ENCODE measurements at regions not wholly inside any gene's neighbourhood (a gene's known extent, or its start where the extent isn't known, plus 50 kb on each side); places are given as distances from the start of the nearest gene placed in this dataset.
A peak's percentile ranks its signal among the peaks of the same experiment; 100 is the strongest.
"Not testable (repeated sequence)": the region's sequence is repeated elsewhere in the genome, so short reads cannot be mapped to it uniquely, and the experiment has no call there.

DNA sequence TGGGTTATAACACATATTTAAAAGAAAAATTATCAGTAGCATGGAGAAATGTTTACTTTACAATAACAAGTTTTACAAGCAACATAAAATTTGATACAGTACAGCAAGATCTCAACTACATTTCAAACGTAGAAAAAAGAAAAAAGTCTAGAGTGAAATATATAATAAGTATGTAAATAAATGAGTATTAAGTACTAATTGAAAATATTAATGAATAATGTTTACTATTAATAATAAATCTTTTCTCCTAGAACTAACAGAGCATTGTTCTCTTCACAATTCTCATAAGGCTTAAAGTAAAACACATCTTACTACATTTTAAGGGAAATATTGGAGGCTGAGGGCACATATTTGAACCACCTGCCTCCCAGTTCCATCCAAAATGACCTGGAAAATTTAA is 72.1 kb downstream of the TMEM212 start:
- H3K36me3 ChIP-seq: no peaks in the 10 kb centered on the region
- H3K27me3 ChIP-seq: no peaks in the 10 kb centered on the region
- peaks cover 9 to 21% (median 16%) of the 10 kb centered on the region in 11 experiments for H3K9me3 ChIP-seq (replicated peaks in 1 of 11)
- no peak overlapping the region for H3K4me2 ChIP-seq
- no peak overlapping the region for H3K27ac ChIP-seq
- H3K9ac ChIP-seq: no peak overlapping the region
- H3K4me1 ChIP-seq: peaks cover 0 to 10% (median 8%) of the 10 kb centered on the region in 10 experiments; a peak in 12 of 20 replicates
- no peaks in the 10 kb centered on the region for H4K20me1 ChIP-seq
- no peak for TF ChIP-seq Cebpa-rat (IDR thresholded peaks at IDR 0.05)
- no peak overlapping the region for H3K4me3 ChIP-seq

- no peak overlapping the region for H3K27ac ChIP-seq
- TF ChIP-seq Cebpa-rat (IDR thresholded peaks at IDR 0.05): no peak
- H3K36me3 ChIP-seq: no peaks in the 10 kb centered on the region
- no peak overlapping the region for H3K4me2 ChIP-seq
- peaks cover 12 to 32% (median 25%) of the 10 kb centered on the region in 11 experiments for H3K9me3 ChIP-seq (replicated peaks in 1 of 11)
- no peaks in the 10 kb centered on the region for H3K27me3 ChIP-seq
- peaks cover 0 to 10% (median 8%) of the 10 kb centered on the region in 10 experiments; a peak in 12 of 20 replicates for H3K4me1 ChIP-seq
- no peaks in the 10 kb centered on the region for H4K20me1 ChIP-seq
- no peak overlapping the region for H3K9ac ChIP-seq
- H3K4me3 ChIP-seq: no peak overlapping the region
These were observed 73.7 kb downstream of the TMEM212 start for GRCh38 chr3:171916888-171917287.

DNA sequence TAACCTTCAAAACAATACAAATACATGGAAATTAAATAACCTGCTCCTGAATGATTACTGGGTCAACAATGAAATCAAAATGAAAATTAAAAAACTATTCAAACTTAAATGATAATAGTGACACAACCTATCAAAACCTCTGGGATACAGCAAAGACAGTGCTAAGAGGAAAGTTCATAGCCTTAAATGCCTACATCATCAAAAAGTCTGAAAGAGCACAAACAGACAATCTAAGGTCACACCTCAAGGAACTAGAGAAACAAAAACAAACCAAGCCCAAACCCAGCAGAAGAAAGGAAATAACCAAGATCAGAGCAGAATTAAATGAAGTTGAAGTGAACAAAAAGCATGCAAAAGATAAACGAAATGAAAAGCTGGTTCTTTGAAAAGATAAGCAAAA is 79.5 kb downstream of the TMEM212 start:
- not testable (repeated sequence) for H3K4me2 ChIP-seq, H3K4me3 ChIP-seq, H3K36me3 ChIP-seq, H3K27me3 ChIP-seq, H4K20me1 ChIP-seq, H3K27ac ChIP-seq, H3K9ac ChIP-seq
- peaks cover 36 to 66% (median 54%) of the 10 kb centered on the region in 11 experiments for H3K9me3 ChIP-seq (replicated peaks in 1 of 11)
- peaks cover 0 to 10% (median 8%) of the 10 kb centered on the region in 10 experiments; a peak in 12 of 20 replicates for H3K4me1 ChIP-seq

GRCh38 chr3:171923668-171924067 is 80.5 kb downstream of the TMEM212 start:
- not testable (repeated sequence) for H3K27ac ChIP-seq, H3K4me2 ChIP-seq, H3K4me1 ChIP-seq, H3K36me3 ChIP-seq, H3K27me3 ChIP-seq, H4K20me1 ChIP-seq, H3K4me3 ChIP-seq, H3K9ac ChIP-seq
- H3K9me3 ChIP-seq (replicated peaks in 1 of 11): peaks cover 36 to 66% (median 54%) of the 10 kb centered on the region in 11 experiments

DNA sequence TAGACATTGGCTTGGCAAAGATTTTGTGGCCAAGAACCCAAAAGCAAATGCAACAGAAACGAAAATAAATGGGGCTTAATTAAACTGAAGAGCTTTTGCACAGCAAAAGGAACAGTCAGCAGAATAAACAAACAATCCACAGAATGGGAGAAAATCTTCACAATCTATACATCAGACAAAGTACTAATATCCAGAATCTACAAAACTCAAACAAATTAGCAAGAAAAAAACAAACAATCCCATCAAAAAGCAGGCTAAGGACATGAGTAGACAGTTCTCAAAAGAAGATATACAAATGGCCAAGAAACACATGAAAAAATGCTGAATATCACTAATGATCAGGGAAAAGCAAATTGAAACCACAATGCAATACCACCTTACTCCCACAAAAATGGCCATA is 81.7 kb downstream of the TMEM212 start:
- H3K4me2 ChIP-seq, H3K27ac ChIP-seq, H3K4me3 ChIP-seq, H3K9ac ChIP-seq, H3K27me3 ChIP-seq, H3K36me3 ChIP-seq, H4K20me1 ChIP-seq, H3K4me1 ChIP-seq: not testable (repeated sequence)
- H3K9me3 ChIP-seq (replicated peaks in 1 of 11): peaks cover 32 to 56% (median 47%) of the 10 kb centered on the region in 11 experiments

GRCh38 chr3:171932153-171932611 is 89.0 kb downstream of the TMEM212 start:
- Histone ChIP-seq H3K27me3 (no peaks in the 10 kb centered on the region), H3K4me2 (peak overlapping the region in 1 of 11 experiments; percentile 12; a peak in 1 of 22 replicates), H3K9me3 (replicated peaks in 1 of 11) (no peaks in the 10 kb centered on the region; a peak in 2 of 22 replicates), H3K9ac (no peak overlapping the region), H3K4me1 (peaks cover 0 to 31% (median 19%) of the 10 kb centered on the region in 10 experiments; a peak in 16 of 20 replicates), H4K20me1 (no peaks in the 10 kb centered on the region), H3K36me3 (no peaks in the 10 kb centered on the region), H3K4me3 (no peak overlapping the region), H3K27ac (no peak overlapping the region)
- TF ChIP-seq Cebpa-rat (IDR thresholded peaks at IDR 0.05): no peak

DNA sequence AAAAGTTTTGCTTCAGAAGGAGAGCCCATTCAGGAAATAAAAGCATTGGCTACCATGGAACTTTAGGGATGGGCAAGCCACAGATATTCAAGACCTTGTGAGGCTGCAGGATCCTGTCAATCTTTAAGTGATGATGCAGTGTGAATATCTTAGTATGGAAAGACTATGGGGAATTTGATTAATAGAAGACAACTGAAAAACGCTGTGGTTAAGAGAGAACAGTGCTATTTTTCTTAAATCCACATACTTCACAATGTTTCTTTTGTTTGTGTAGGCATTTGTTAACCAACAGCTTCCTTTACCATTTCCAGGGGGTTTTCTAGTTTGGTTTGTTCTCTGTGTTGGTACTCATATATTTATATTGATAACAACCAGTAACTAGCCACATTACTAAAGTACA is 90.3 kb downstream of the TMEM212 start:
- Histone ChIP-seq H3K4me3 (no peak overlapping the region), H4K20me1 (no peaks in the 10 kb centered on the region), H3K27me3 (no peaks in the 10 kb centered on the region), H3K4me1 (peaks cover 0 to 44% (median 24%) of the 10 kb centered on the region in 10 experiments; a peak in 16 of 20 replicates), H3K27ac (no peak overlapping the region), H3K9ac (no peak overlapping the region), H3K4me2 (no peak overlapping the region), H3K9me3 (replicated peaks in 1 of 11) (no peaks in the 10 kb centered on the region; a peak in 2 of 22 replicates), H3K36me3 (no peaks in the 10 kb centered on the region)
- no peak for TF ChIP-seq Cebpa-rat (IDR thresholded peaks at IDR 0.05)

GRCh38 chr3:171935261-171936123 is 92.3 kb downstream of the TMEM212 start:
- no peaks in the 10 kb centered on the region for H3K27me3 ChIP-seq
- peak overlapping the region in 8 of 11 experiments; percentile 48 to 71 (median 60); a peak in 12 of 22 replicates for H3K4me2 ChIP-seq
- peak overlapping the region in 7 of 11 experiments; percentile 45 to 66 (median 54); a peak in 11 of 22 replicates for H3K27ac ChIP-seq
- no peak overlapping the region for H3K9ac ChIP-seq
- H3K36me3 ChIP-seq: no peaks in the 10 kb centered on the region
- no peaks in the 10 kb centered on the region for H3K9me3 ChIP-seq (replicated peaks in 1 of 11)
- no peaks in the 10 kb centered on the region for H4K20me1 ChIP-seq
- TF ChIP-seq Cebpa-rat (IDR thresholded peaks at IDR 0.05): no peak
- peaks cover 0 to 45% (median 25%) of the 10 kb centered on the region in 10 experiments; a peak in 16 of 20 replicates for H3K4me1 ChIP-seq
- H3K4me3 ChIP-seq: no peak overlapping the region

DNA sequence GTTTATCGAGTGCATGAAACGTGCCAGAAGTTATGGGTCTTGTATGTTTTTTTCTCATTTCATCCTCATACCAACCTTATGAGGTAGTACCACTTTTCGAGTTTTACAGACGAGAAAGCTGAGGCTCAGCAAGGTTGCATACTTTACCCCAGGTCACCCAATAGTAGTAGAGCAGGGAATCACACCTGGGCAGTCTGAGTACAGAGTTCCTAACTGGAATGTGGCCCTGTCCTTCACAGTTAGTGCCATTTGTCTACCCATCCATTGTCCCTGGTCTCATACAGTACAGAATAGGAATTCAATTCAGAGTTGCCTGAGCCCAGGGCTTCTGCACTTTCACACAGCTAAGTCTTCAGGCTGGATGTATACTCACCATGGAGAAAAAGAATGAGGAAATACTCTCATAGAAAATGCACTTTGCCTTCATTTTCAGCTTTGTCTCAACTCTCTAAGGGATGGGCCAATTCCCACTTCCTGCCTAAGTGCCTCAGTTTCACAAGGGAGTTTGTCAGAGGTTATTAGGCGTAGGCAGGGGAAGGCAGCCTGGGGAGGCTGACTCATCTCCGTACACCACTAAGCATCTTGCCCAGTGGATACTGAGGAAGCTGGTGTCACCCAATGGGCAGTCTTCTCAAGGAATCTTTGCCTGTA is 93.2 kb downstream of the TMEM212 start:
- H3K36me3 ChIP-seq: no peaks in the 10 kb centered on the region
- no peak overlapping the region for H3K4me3 ChIP-seq
- H3K27ac ChIP-seq: peak overlapping the region in 9 of 11 experiments; percentile 14 to 66 (median 49); a peak in 14 of 22 replicates
- TF ChIP-seq Cebpa-rat (IDR thresholded peaks at IDR 0.05): 0 out of 22 replicates have a peak, but pooled peaks of 1 of the 11 experiments have one; percentile 11
- H3K27me3 ChIP-seq: no peaks in the 10 kb centered on the region
- H3K4me1 ChIP-seq: peaks cover 0 to 45% (median 25%) of the 10 kb centered on the region in 10 experiments; a peak in 16 of 20 replicates
- no peaks in the 10 kb centered on the region for H3K9me3 ChIP-seq (replicated peaks in 1 of 11)
- H4K20me1 ChIP-seq: no peaks in the 10 kb centered on the region
- no peak overlapping the region; a peak in 1 of 22 replicates for H3K9ac ChIP-seq
- H3K4me2 ChIP-seq: peak overlapping the region in 10 of 11 experiments; percentile 14 to 71 (median 58); a peak in 17 of 22 replicates
